Peyer's patch (tissue), 4 donors: ENCODE measurements at regions not wholly inside any gene's neighbourhood (a gene's known extent, or its start where the extent isn't known, plus 50 kb on each side); places are given as distances from the start of the nearest gene placed in this dataset.

Experiments used
- POLR2A ChIP-seq, 2 donors: fragments of 450-650 bp; IDR thresholded peaks; one replicate each; pipeline ENCODE4 v1.5.1; 2017; ENCODE audit warnings: antibody characterized with exemption in 2 of 2, mild to moderate bottlenecking in 2 of 2, moderate library complexity in 2 of 2
- TF ChIP-seq, protein P1 (sequence below), 6 experiments: fragments of 450-650 bp in 4 of 6; fragments of 200-600 bp in 2 of 6; sonication (generic) in 1 of 6; IDR thresholded peaks; one replicate each; pipeline ENCODE4 v1.5.1; 2017 to 2019; ENCODE audit warnings: antibody characterized with exemption in 6 of 6, mild to moderate bottlenecking in 3 of 6, moderate library complexity in 1 of 6

DNA sequence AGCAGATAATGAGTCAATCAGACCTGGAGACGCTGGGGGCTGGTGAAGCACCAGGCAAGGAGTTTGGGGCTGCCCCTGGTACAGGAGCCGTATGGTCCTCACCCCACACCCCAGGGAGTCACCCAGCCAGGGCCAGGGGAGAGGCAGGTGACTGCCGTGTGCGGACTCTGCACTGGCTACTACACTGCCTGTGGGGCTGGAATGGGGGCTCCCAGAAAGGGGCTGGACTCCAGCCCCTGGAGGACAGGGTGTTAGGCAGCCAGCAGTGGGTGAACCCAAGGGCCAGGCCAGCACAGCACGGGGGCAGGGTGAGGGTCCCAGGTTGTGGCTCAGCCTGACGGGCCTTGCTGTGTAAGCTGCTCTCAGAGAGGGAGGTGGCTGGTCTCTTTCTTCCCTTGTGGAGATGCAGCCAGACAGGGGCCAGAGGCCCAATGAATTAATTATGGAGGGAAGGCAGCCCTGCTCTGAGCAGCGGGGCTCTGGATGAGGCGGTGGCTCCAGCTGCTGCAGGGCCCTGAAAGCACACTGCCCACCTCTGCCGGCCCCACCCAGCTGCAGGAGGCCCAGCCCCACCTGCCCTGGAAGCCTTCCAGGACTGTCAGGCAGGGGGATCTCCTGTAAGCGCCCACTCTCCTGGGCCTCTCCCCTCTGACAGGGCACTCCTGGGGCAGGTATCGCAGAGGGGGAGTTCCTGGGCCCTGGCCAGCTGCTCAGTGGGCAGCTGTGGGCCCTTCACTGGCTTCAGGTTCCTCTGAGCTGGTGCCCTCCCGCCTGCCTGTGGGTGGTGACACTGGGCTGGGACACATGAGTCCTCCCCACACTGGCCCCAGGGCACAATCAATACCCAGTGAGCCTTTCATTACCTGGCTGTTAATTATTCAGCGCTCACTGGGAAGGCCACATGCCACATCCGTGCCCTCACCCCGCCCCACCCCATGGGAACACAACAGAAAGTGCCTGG is 142.5 kb upstream of the C14orf180 start:
- TF ChIP-seq, protein P1, sequence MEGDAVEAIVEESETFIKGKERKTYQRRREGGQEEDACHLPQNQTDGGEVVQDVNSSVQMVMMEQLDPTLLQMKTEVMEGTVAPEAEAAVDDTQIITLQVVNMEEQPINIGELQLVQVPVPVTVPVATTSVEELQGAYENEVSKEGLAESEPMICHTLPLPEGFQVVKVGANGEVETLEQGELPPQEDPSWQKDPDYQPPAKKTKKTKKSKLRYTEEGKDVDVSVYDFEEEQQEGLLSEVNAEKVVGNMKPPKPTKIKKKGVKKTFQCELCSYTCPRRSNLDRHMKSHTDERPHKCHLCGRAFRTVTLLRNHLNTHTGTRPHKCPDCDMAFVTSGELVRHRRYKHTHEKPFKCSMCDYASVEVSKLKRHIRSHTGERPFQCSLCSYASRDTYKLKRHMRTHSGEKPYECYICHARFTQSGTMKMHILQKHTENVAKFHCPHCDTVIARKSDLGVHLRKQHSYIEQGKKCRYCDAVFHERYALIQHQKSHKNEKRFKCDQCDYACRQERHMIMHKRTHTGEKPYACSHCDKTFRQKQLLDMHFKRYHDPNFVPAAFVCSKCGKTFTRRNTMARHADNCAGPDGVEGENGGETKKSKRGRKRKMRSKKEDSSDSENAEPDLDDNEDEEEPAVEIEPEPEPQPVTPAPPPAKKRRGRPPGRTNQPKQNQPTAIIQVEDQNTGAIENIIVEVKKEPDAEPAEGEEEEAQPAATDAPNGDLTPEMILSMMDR (IDR thresholded peaks at IDR 0.05), result no peak
- TF ChIP-seq POLR2A (IDR thresholded peaks at IDR 0.05), result no peak
